CD8-positive, alpha-beta memory T cell (primary cell): ENCODE measurements at regions not wholly inside any gene's neighbourhood (a gene's known extent, or its start where the extent isn't known, plus 50 kb on each side); places are given as distances from the start of the nearest gene placed in this dataset.

Source experiments
- CTCF ChIA-PET: fragments of 350-600 bp; sonication (Branson Sonifier 250); formaldehyde crosslinking; loops from one replicate; lab custom pipeline; 2021; ENCODE audit warnings: antibody characterized with exemption; lab: Charles Lee
- POLR2A ChIA-PET: fragments of 350-600 bp; sonication (Branson Sonifier 250); formaldehyde crosslinking; loops from one replicate; lab custom pipeline; 2021; ENCODE audit warnings: antibody characterized with exemption; lab: Charles Lee
- DNase-seq, 5 donors: peaks; one replicate each; pipeline versions ENCODE4 v3.0.0 to v3.0.0-alpha.2; 2020 to 2022; ENCODE audit warnings: mixed read lengths in 1 of 5
- H3K27ac ChIP-seq: one replicate; pipeline ENCODE4 v1.7.0; 2013; ENCODE audit warnings: low read depth, mild to moderate bottlenecking, low read length, moderate library complexity
- H3K27me3 ChIP-seq: 2 replicates; pipeline ENCODE4 v1.7.0; 2013; ENCODE audit warnings: low read length, mild to moderate bottlenecking; ENCODE audit not compliant: insufficient read depth, poor library complexity, severe bottlenecking
- H3K36me3 ChIP-seq: 2 replicates; pipeline ENCODE4 v1.7.0; 2013; ENCODE audit warnings: mild to moderate bottlenecking, low read length, moderate library complexity; ENCODE audit not compliant: insufficient read depth
- H3K4me1 ChIP-seq: 2 replicates; pipeline ENCODE4 v1.7.0; 2013; ENCODE audit warnings: mild to moderate bottlenecking, low read length, moderate library complexity; ENCODE audit not compliant: insufficient read depth
- H3K4me3 ChIP-seq: 2 replicates; pipeline ENCODE4 v1.7.0; 2013; ENCODE audit warnings: mild to moderate bottlenecking, low read length
- H3K9me3 ChIP-seq: 2 replicates; pipeline ENCODE4 v1.7.0; 2013; ENCODE audit warnings: mild to moderate bottlenecking, low read length
- H3K27ac Mint-ChIP-seq, 8 donors: one replicate each; pipeline ENCODE4 v1.8.0; 2020 to 2021; ENCODE audit warnings: mixed read lengths in 8 of 8, mild to moderate bottlenecking in 6 of 8, inconsistent platforms in 3 of 8, moderate library complexity in 3 of 8
- H3K27me3 Mint-ChIP-seq, 2 donors: one replicate each; pipeline ENCODE4 v1.8.0; 2020 to 2021; ENCODE audit warnings: mixed read lengths in 2 of 2, mild to moderate bottlenecking in 1 of 2, moderate library complexity in 1 of 2
- H3K36me3 Mint-ChIP-seq, 3 donors: one replicate each; pipeline ENCODE4 v1.8.0; 2020 to 2021; ENCODE audit warnings: mixed read lengths in 3 of 3, inconsistent platforms in 1 of 3, mild to moderate bottlenecking in 1 of 3
- H3K4me1 Mint-ChIP-seq, 3 donors: one replicate each; pipeline ENCODE4 v1.8.0; 2020 to 2021; ENCODE audit warnings: mixed read lengths in 3 of 3, inconsistent platforms in 1 of 3, mild to moderate bottlenecking in 1 of 3
- H3K4me3 Mint-ChIP-seq, 7 donors: one replicate each; pipeline ENCODE4 v1.8.0; 2020 to 2021; ENCODE audit warnings: mixed read lengths in 7 of 7, mild to moderate bottlenecking in 6 of 7, moderate library complexity in 4 of 7, inconsistent platforms in 2 of 7
- H3K9me3 Mint-ChIP-seq, 5 donors: one replicate each; pipeline ENCODE4 v1.8.0; 2020 to 2022; ENCODE audit warnings: mixed read lengths in 5 of 5, mild to moderate bottlenecking in 3 of 5, moderate library complexity in 2 of 5, inconsistent platforms in 1 of 5

DNA sequence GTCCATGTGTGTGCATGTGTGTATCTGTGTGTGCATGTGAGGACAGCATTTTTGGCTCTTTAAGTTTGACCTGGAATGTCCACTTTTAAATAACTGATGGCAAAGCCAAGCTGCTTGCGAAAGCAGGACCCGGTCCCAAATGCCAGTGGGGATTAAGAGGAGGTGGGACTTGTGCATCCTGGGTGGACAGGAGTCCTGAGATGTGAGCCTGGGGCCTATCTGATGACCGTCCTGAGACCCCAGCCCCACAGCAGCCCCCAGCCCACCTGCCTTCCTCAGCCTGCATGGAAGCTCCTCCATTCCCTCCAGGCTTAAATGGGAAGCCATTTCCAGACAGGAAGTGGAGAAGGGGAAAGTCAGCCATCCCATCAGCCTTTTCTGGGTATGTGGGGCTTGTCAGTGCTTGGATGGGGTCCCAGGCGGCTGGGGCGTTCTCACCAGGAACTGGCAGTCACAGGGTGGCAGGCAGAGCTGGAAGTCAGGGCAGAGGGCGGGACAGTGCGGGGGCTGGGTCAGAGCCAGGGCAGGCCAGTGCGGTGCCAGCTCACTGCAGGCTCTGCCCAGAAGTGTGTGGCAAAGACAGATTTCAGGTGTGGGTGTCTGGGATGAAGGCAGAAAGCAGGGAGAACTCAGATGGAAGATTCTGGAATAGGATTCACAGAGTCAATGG lies 117.8 kb downstream of the ACKR3 start:
- Mint-ChIP-seq H3K4me1 (no peaks in the 10 kb centered on the region), H3K4me3 (no peak overlapping the region), H3K27ac (no peak overlapping the region), H3K9me3 (no peaks in the 10 kb centered on the region), H3K27me3 (peaks cover 9 to 42% of the 10 kb centered on the region in 2 donors), H3K36me3 (no peaks in the 10 kb centered on the region)
- no peak for DNase-seq
- CTCF ChIA-PET: no interaction called here
- Histone ChIP-seq H3K27ac (no peak overlapping the region), H3K4me3 (no peak overlapping the region), H3K4me1 (no peaks in the 10 kb centered on the region), H3K9me3 (no peaks in the 10 kb centered on the region), H3K27me3 (no peaks in the 10 kb centered on the region), H3K36me3 (no peaks in the 10 kb centered on the region)
- POLR2A ChIA-PET: no interaction called here

DNA sequence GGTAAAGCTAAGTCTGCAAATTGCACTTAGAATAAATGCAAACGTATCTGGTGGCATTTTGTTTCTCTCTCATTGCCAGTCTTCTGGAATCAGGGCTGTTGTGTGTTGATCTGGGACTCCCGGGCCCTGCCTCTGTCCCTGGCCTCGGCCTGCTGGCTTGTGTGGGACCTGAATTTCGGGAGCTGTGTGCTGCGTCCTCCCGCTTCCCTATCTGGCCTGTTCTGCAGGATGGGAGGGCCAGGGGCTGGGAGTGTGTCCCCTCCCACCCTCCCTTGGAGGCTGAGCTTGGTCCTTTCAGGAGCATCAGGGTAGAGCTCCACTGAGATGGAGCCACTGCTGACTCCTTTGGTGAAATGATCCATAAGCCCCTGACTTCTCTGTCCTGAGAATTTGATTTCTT lies 118.5 kb downstream of the ACKR3 start:
- H3K27me3 ChIP-seq: no peaks in the 10 kb centered on the region
- H3K4me3 Mint-ChIP-seq: no peak overlapping the region
- H3K9me3 Mint-ChIP-seq: no peaks in the 10 kb centered on the region
- no peak overlapping the region for H3K27ac ChIP-seq
- no peaks in the 10 kb centered on the region for H3K4me1 Mint-ChIP-seq
- no peaks in the 10 kb centered on the region for H3K9me3 ChIP-seq
- DNase-seq: no peak
- H3K4me3 ChIP-seq: no peak overlapping the region
- no peaks in the 10 kb centered on the region for H3K36me3 ChIP-seq
- H3K36me3 Mint-ChIP-seq: no peaks in the 10 kb centered on the region
- H3K4me1 ChIP-seq: no peaks in the 10 kb centered on the region
- CTCF ChIA-PET: no interaction called here
- peaks cover 9 to 44% of the 10 kb centered on the region in 2 donors for H3K27me3 Mint-ChIP-seq
- H3K27ac Mint-ChIP-seq: no peak overlapping the region
- POLR2A ChIA-PET: no interaction called here

DNA sequence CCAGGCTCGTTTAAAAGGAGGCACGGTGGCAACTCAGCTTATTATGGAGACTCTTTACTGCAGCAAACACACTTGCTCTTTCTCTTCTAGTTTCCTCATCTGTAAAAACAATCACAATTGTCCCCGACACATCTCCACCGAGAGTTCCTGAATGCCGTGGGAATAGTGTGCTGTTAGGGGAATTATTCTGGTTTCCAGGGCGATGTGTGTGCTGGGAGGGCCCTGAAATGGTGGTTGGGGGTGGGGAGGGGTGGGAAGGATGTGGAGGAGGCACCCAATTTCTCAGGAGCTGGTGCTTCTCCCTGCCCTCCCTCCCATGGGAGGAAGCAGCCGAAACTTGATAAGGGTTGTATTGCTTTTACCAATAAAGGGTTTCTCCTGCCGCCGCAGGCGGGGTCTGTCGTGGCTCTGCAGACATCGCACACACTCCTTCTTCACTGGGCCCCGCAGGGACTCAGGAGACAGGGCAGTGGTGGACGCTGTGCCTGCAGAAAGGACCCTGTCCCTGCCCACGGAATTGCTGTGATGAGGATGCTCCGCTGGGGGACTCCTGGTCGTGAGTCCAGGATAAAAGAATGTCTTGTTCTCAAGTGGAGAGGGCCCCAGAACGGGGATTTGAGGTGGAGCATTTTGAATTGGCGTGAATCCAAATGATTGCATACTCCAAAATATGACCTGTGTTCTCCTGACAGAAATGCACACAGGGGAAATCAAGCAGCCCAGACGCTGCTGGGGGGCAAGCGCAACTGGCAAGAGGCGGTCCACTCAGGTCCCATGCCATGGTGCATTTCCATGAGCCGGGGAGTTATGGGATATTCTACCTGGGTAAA lies 119.2 kb downstream of the ACKR3 start:
- no peaks in the 10 kb centered on the region for H3K9me3 Mint-ChIP-seq
- H3K4me1 Mint-ChIP-seq: no peaks in the 10 kb centered on the region
- CTCF ChIA-PET: no interaction called here
- H3K27me3 Mint-ChIP-seq: peaks cover 9 to 44% of the 10 kb centered on the region in 2 donors
- POLR2A ChIA-PET: no interaction called here
- no peak overlapping the region for H3K4me3 ChIP-seq
- H3K36me3 Mint-ChIP-seq: no peaks in the 10 kb centered on the region
- H3K27ac Mint-ChIP-seq: no peak overlapping the region
- no peaks in the 10 kb centered on the region for H3K27me3 ChIP-seq
- H3K4me3 Mint-ChIP-seq: no peak overlapping the region
- no peak overlapping the region for H3K27ac ChIP-seq
- no peaks in the 10 kb centered on the region for H3K9me3 ChIP-seq
- DNase-seq: no peak
- H3K36me3 ChIP-seq: no peaks in the 10 kb centered on the region
- H3K4me1 ChIP-seq: no peaks in the 10 kb centered on the region

DNA sequence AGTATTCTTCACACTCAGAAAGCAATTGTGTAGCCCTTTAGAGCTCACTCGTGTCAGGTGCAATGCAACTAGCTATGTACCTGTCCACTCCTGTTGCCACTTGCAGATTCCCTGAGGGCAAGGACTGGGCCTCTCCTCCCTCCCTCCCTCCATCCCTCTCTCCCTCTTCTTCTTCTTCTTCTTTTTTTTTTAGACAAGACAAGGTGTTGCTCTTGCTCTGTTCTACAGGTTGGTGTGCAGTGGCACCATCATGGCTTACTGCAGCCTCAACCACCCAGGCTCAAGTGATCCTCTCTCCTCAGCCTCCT lies 119.7 kb downstream of the ACKR3 start:
- Mint-ChIP-seq H3K4me3 (no peak overlapping the region), H3K4me1 (no peaks in the 10 kb centered on the region), H3K9me3 (no peaks in the 10 kb centered on the region), H3K27ac (no peak overlapping the region), H3K27me3 (peaks cover 9 to 44% of the 10 kb centered on the region in 2 donors), H3K36me3 (no peaks in the 10 kb centered on the region)
- Histone ChIP-seq H3K4me1 (no peaks in the 10 kb centered on the region), H3K27ac (no peak overlapping the region), H3K9me3 (no peaks in the 10 kb centered on the region), H3K4me3 (no peak overlapping the region), H3K27me3 (no peaks in the 10 kb centered on the region), H3K36me3 (no peaks in the 10 kb centered on the region)
- no peak for DNase-seq
- ChIA-PET POLR2A (no interaction called here), CTCF (no interaction called here)

DNA sequence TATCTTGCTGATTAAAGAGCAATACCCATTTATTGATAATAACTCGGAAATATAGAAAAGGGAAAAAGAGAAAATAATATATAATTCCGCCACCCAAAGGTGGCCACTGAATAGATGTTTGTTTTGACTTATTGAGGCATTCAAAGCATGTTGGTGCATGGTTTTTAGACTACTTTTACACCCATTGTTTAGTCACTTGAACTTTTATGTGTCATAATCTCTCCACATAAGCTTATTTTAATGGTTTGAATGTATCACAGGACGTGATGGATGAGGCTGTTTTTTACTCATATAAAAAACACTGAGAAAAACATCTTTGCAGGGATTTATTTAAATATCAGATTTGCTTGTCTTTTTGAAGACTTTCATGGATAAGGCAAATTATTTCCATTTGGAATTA lies 120.4 kb downstream of the ACKR3 start:
- no peaks in the 10 kb centered on the region for H3K4me1 Mint-ChIP-seq

DNA sequence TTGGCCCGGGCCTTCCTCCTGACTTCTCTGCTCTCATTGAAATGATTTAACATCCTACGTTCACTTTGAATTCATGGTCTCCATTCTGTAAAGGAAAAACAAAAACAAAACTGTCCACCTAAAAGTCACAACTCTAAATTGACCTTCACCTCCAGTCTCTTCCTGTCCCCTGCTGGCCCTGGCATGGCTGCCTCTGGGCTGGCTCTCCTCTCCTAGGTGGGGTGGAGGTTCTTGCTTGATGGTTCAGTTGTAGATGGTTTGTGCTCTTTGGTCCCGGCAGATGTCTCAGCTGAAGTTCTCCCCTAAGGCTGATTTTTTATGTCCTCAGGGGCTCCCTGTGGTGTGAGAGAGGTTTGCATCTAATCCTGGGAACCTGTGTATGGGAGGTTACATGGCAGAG lies 121.1 kb downstream of the ACKR3 start:
- H3K4me1 Mint-ChIP-seq: no peaks in the 10 kb centered on the region
- Histone ChIP-seq H3K27me3 (no peaks in the 10 kb centered on the region), H3K4me1 (no peaks in the 10 kb centered on the region), H3K9me3 (no peaks in the 10 kb centered on the region), H3K27ac (no peak overlapping the region), H3K36me3 (no peaks in the 10 kb centered on the region), H3K4me3 (no peak overlapping the region)
- no peaks in the 10 kb centered on the region for H3K9me3 Mint-ChIP-seq
- ChIA-PET CTCF (no interaction called here), POLR2A (no interaction called here)
- DNase-seq: no peak
- no peak overlapping the region for H3K27ac Mint-ChIP-seq
- peaks cover 9 to 46% of the 10 kb centered on the region in 2 donors for H3K27me3 Mint-ChIP-seq
- no peaks in the 10 kb centered on the region for H3K36me3 Mint-ChIP-seq
- H3K4me3 Mint-ChIP-seq: peak overlapping the region in 1 of 7 donors; percentile 68

More for the DNA sequence above, 120.4 kb downstream of the ACKR3 start:
- no peak overlapping the region for H3K4me3 Mint-ChIP-seq
- CTCF ChIA-PET: no interaction called here
- no peaks in the 10 kb centered on the region for H3K36me3 Mint-ChIP-seq
- no peaks in the 10 kb centered on the region for H3K36me3 ChIP-seq
- H3K4me1 ChIP-seq: no peaks in the 10 kb centered on the region
- H3K4me3 ChIP-seq: no peak overlapping the region
- no peaks in the 10 kb centered on the region for H3K27me3 ChIP-seq
- POLR2A ChIA-PET: no interaction called here
- peaks cover 9 to 47% of the 10 kb centered on the region in 2 donors for H3K27me3 Mint-ChIP-seq
- H3K9me3 ChIP-seq: no peaks in the 10 kb centered on the region
- no peak overlapping the region for H3K27ac Mint-ChIP-seq
- DNase-seq: no peak
- H3K9me3 Mint-ChIP-seq: no peaks in the 10 kb centered on the region
- no peak overlapping the region for H3K27ac ChIP-seq

DNA sequence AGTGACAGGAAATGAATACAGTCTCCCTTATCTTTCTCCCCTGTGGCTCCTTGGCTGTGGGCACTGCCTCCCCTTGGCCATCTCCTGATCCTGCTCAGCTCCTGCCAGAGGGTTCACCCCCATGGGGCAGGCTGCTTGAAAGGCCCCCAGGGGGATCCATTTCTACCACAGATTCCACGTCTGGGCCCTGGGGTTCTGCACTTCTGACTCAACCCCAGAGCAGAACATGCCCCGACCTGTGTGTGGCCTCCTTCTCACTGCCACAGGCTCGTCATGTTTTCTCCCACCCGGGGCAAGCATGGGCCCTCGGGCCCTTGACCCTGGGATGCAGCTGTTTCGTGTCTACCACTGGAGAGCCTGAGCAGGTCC lies 122.2 kb downstream of the ACKR3 start:
- Mint-ChIP-seq H3K36me3 (no peaks in the 10 kb centered on the region), H3K4me3 (no peak overlapping the region), H3K4me1 (no peaks in the 10 kb centered on the region), H3K9me3 (no peaks in the 10 kb centered on the region), H3K27ac (no peak overlapping the region), H3K27me3 (peaks cover 12 to 38% of the 10 kb centered on the region in 2 donors)
- no peaks in the 10 kb centered on the region for H3K27me3 ChIP-seq
- H3K4me3 ChIP-seq: no peak overlapping the region
- POLR2A ChIA-PET: no interaction called here
- CTCF ChIA-PET: interaction anchor here (1.1 kb wide), 1 partner anchor 122 kb away, joined by 3 read pairs; the partner anchor contains the start of gene ACKR3
- no peaks in the 10 kb centered on the region for H3K4me1 ChIP-seq
- H3K36me3 ChIP-seq: no peaks in the 10 kb centered on the region
- no peak overlapping the region for H3K27ac ChIP-seq
- no peaks in the 10 kb centered on the region for H3K9me3 ChIP-seq
- no peak for DNase-seq

DNA sequence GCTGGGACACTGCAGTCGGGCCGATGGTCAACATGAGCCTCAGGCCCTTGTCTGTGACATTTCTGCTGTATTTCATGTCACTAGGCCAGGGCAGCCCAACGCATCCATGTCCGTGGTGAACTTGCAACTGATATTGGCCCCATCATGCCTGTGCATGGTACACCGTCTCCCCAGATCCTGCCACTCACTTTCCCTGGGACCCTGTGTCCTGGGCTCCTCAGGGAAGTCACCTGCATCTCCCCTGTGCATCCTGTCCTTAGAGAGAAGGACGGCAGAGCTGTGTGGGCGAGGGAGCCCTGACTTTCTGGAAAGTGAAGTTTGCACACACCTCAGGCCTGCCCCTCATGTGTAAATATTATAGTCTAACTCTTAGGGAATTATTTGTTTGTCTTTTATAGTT lies 123.3 kb downstream of the ACKR3 start:
- H3K27me3 ChIP-seq: no peaks in the 10 kb centered on the region
- no peak for DNase-seq
- Mint-ChIP-seq H3K36me3 (no peaks in the 10 kb centered on the region), H3K4me3 (no peak overlapping the region), H3K4me1 (no peaks in the 10 kb centered on the region), H3K27ac (no peak overlapping the region), H3K9me3 (no peaks in the 10 kb centered on the region), H3K27me3 (peaks cover 14 to 27% of the 10 kb centered on the region in 2 donors)
- no peak overlapping the region for H3K4me3 ChIP-seq
- ChIA-PET CTCF (no interaction called here), POLR2A (no interaction called here)
- H3K36me3 ChIP-seq: no peaks in the 10 kb centered on the region
- no peaks in the 10 kb centered on the region for H3K9me3 ChIP-seq
- H3K27ac ChIP-seq: no peak overlapping the region
- no peaks in the 10 kb centered on the region for H3K4me1 ChIP-seq
